SK-N-SH (cell line): ENCODE measurements at regions not wholly inside any gene's neighbourhood (a gene's known extent, or its start where the extent isn't known, plus 50 kb on each side); places are given as distances from the start of the nearest gene placed in this dataset.

Experiments
- CTCF ChIA-PET: fragments of 300-600, 350-600 bp; formaldehyde crosslinking; extraction: SDS; loops from one replicate; lab custom pipeline; 2021; lab: Yijun Ruan, JAX
- POLR2A ChIA-PET: fragments of 350-600 bp; sonication (Branson Sonifier 250); formaldehyde crosslinking; extraction: SDS; loops from one replicate; lab custom pipeline; 2020; ENCODE audit warnings: antibody characterized with exemption, inconsistent platforms; lab: Yijun Ruan, JAX
- DNase-seq: peaks from one replicate; pipeline ENCODE4 v3.0.0; 2012
- H2AFZ ChIP-seq: fragments of 200-600 bp; sonication (generic); 2 replicates; pipeline ENCODE4 v1.8.1; 2016; ENCODE audit warnings: antibody characterized with exemption, mild to moderate bottlenecking, low read depth
- H3F3A ChIP-seq: fragments of 200-600 bp; sonication (generic); replicated peaks from 2 replicates; pipeline ENCODE3; 2016; ENCODE audit warnings: antibody characterized with exemption, mild to moderate bottlenecking; ENCODE audit not compliant: insufficient read depth
- H3K27ac ChIP-seq, 2 experiments: fragments of 200-500 bp in 1 of 2; fragments of 200-600 bp in 1 of 2; sonication (Bioruptor generic) in 1 of 2; sonication (generic), shearing (Covaris generic) in 1 of 2; 2 replicates each; pipeline versions ENCODE4 v1.5.1 to v1.6.1; 2014 to 2016; ENCODE audit warnings: low read depth in 2 of 2, inconsistent platforms in 1 of 2, low read length in 1 of 2, mild to moderate bottlenecking in 1 of 2, mixed read lengths in 1 of 2
- H3K27me3 ChIP-seq: fragments of 200-600 bp; sonication (generic), shearing (Covaris generic); 2 replicates; pipeline ENCODE4 v1.6.1; 2016; ENCODE audit warnings: mixed run types; ENCODE audit not compliant: insufficient read depth
- H3K36me3 ChIP-seq, 2 experiments: fragments of 200-500 bp in 1 of 2; fragments of 200-600 bp in 1 of 2; sonication (Bioruptor generic) in 1 of 2; sonication (generic) in 1 of 2; replicated peaks in 1 of 2; 2 replicates each; pipeline versions ENCODE3 to v1.5.1; 2014 to 2016; ENCODE audit warnings: low read length in 1 of 2, mild to moderate bottlenecking in 1 of 2; ENCODE audit not compliant: insufficient read depth in 2 of 2, control insufficient read depth in 1 of 2
- H3K4me1 ChIP-seq, 2 experiments: fragments of 200-500 bp in 1 of 2; fragments of 200-600 bp in 1 of 2; sonication (Bioruptor generic) in 1 of 2; sonication (generic), shearing (Covaris generic) in 1 of 2; 2 replicates each; pipeline versions ENCODE4 v1.5.1 to v1.6.1; 2014 to 2016; ENCODE audit warnings: low read depth in 1 of 2, low read length in 1 of 2, mixed run types in 1 of 2; ENCODE audit not compliant: insufficient read depth in 2 of 2, control insufficient read depth in 1 of 2
- H3K4me2 ChIP-seq: fragments of 200-600 bp; sonication (generic), shearing (Covaris generic); 2 replicates; pipeline ENCODE4 v1.6.1; 2017; ENCODE audit warnings: mixed run types
- H3K4me3 ChIP-seq, 2 experiments: fragments of 200-500 bp in 1 of 2; fragments of 200-600 bp in 1 of 2; sonication (Bioruptor generic) in 1 of 2; sonication (generic), shearing (Covaris generic) in 1 of 2; 2 replicates each; pipeline versions ENCODE4 v1.5.1 to v1.8.1; 2014 to 2016; ENCODE audit warnings: low read depth in 2 of 2, inconsistent platforms in 1 of 2, low read length in 1 of 2, mild to moderate bottlenecking in 1 of 2, mixed read lengths in 1 of 2, moderate library complexity in 1 of 2
- H3K79me2 ChIP-seq: fragments of 200-600 bp; sonication (generic); 2 replicates; pipeline ENCODE4 v1.8.1; 2017; ENCODE audit warnings: mild to moderate bottlenecking; ENCODE audit not compliant: insufficient read depth
- H3K9ac ChIP-seq: fragments of 200-600 bp; sonication (generic); 2 replicates; pipeline ENCODE4 v1.6.1; 2017; ENCODE audit warnings: mixed run types
- H3K9me2 ChIP-seq: fragments of 200-600 bp; sonication (generic); 2 replicates; pipeline ENCODE4 v1.6.1; 2017; ENCODE audit warnings: mixed run types
- H3K9me3 ChIP-seq: fragments of 200-600 bp; sonication (generic); 2 replicates; pipeline ENCODE4 v1.6.1; 2017; ENCODE audit warnings: mixed run types, mild to moderate bottlenecking, moderate library complexity
- H4K20me1 ChIP-seq: fragments of 200-600 bp; sonication (generic); 2 replicates; pipeline ENCODE4 v1.6.1; 2017; ENCODE audit warnings: mild to moderate bottlenecking, mixed run types; ENCODE audit not compliant: insufficient read depth
- CHD2 ChIP-seq: fragments of 150-350 bp; IDR thresholded peaks from 2 replicates; pipeline ENCODE4 v1.6.1; 2018; ENCODE audit warnings: low read length; ENCODE audit not compliant: partially characterized antibody
- CTCF ChIP-seq: fragments of 200-600 bp; sonication (generic); IDR thresholded peaks from 2 replicates; pipeline ENCODE4 v1.6.1; 2017; ENCODE audit warnings: antibody characterized with exemption, mild to moderate bottlenecking, moderate library complexity
- FOSL2 ChIP-seq: IDR thresholded peaks from 2 replicates; pipeline ENCODE4 v1.4.0; 2012; ENCODE audit warnings: low read depth, mild to moderate bottlenecking, moderate library complexity, borderline replicate concordance
- GATA2 ChIP-seq: sonication (generic); formaldehyde crosslinking; IDR thresholded peaks from 2 replicates; pipeline ENCODE4 v1.5.0; 2020; ENCODE audit warnings: mild to moderate bottlenecking, missing genetic modification reagents
- IRF3 ChIP-seq: fragments of 150-350 bp; IDR thresholded peaks from 2 replicates; pipeline ENCODE4 v1.6.1; 2016; ENCODE audit warnings: mild to moderate bottlenecking, low read depth, low read length
- JUND ChIP-seq: IDR thresholded peaks from 2 replicates; pipeline ENCODE4 v1.4.0; 2012
- MEF2A ChIP-seq: IDR thresholded peaks from 2 replicates; pipeline ENCODE4 v1.4.0; 2012; ENCODE audit warnings: low read depth, borderline replicate concordance
- MXI1 ChIP-seq: IDR thresholded peaks from 2 replicates; pipeline ENCODE4 v1.6.1; 2012; ENCODE audit warnings: mild to moderate bottlenecking, low read depth, low read length, improper control_type of control experiment
- NFIC ChIP-seq: IDR thresholded peaks from 2 replicates; pipeline ENCODE4 v1.4.0; 2012; ENCODE audit warnings: borderline replicate concordance
- PBX3 ChIP-seq: IDR thresholded peaks from 2 replicates; pipeline ENCODE4; 2012
- POLR2AphosphoS5 ChIP-seq: IDR thresholded peaks from 2 replicates; pipeline ENCODE4 v1.6.1; 2012; ENCODE audit warnings: low read depth, low read length
- RAD21 ChIP-seq: IDR thresholded peaks from 2 replicates; pipeline ENCODE4 v1.6.1; 2012; ENCODE audit warnings: mild to moderate bottlenecking, low read length
- RXRA ChIP-seq: IDR thresholded peaks from 2 replicates; pipeline ENCODE4 v1.4.0; 2012; ENCODE audit warnings: low read depth, mild to moderate bottlenecking, borderline replicate concordance
- SIN3A ChIP-seq: IDR thresholded peaks from 2 replicates; pipeline ENCODE4 v1.6.1; 2012; ENCODE audit warnings: low read depth, mild to moderate bottlenecking, low read length, moderate library complexity, borderline replicate concordance
- SMC3 ChIP-seq: IDR thresholded peaks from 2 replicates; pipeline ENCODE4 v1.6.1; 2012; ENCODE audit warnings: low read depth, low read length, improper control_type of control experiment
- TAF1 ChIP-seq: IDR thresholded peaks from 2 replicates; pipeline ENCODE4 v1.6.1; 2012; ENCODE audit warnings: low read depth, mild to moderate bottlenecking, low read length, moderate library complexity, borderline replicate concordance
- TEAD4 ChIP-seq: IDR thresholded peaks from 2 replicates; pipeline ENCODE4 v1.4.0; 2012; ENCODE audit warnings: mild to moderate bottlenecking, borderline replicate concordance; ENCODE audit not compliant: insufficient read depth
- WGBS: methylation state at CpG from one replicate; pipeline ENCODE4 v1.1.6; 2017; ENCODE audit warnings: low lambda C conversion rate; 5-methylcytosine and 5-hydroxymethylcytosine counted together

- peak; percentile 12; the same call in 1 of the 2 replicates for TF ChIP-seq CTCF
- TF ChIP-seq JUND: no peak
- TF ChIP-seq NFIC: no peak
- TF ChIP-seq SIN3A: 0 out of 2 replicates have a peak, but pooled peaks have one; percentile 39
- TF ChIP-seq RXRA: no peak
These were observed 108.5 kb downstream of the C9orf152 start (continued) for GRCh38 chr9:110099236-110100095.

- Histone ChIP-seq H3K9me3 (no peaks in the 10 kb centered on the region), H3K27me3 (no peaks in the 10 kb centered on the region), H4K20me1 (peaks cover 84% of the 10 kb centered on the region), H3K36me3 (peaks cover 7% of the 10 kb centered on the region in 2 experiments), H3K9me2 (no peaks in the 10 kb centered on the region), H3K27ac (no peak overlapping the region), H3K4me1 (peaks cover 9 to 28% of the 10 kb centered on the region in 2 experiments), H3K4me2 (no peak overlapping the region), H3K4me3 (no peak overlapping the region), H2AFZ (no peak overlapping the region), H3F3A (peaks cover 9% of the 10 kb centered on the region), H3K79me2 (peaks cover 86% of the 10 kb centered on the region), H3K9ac (no peak overlapping the region)
- ChIA-PET CTCF (no interaction called here), POLR2A (no interaction called here)
- WGBS: 97% methylated on average over 8 of the region's 8 CpGs
- no peak for TF ChIP-seq FOSL2
- no peak for TF ChIP-seq NFIC
- TF ChIP-seq SMC3: no peak
- no peak for TF ChIP-seq RAD21
- no peak for TF ChIP-seq CHD2
- no peak for TF ChIP-seq GATA2 (CRISPR knock-in tag)
- no peak for TF ChIP-seq TEAD4
- no peak for TF ChIP-seq PBX3
- TF ChIP-seq MXI1: no peak
- no peak for TF ChIP-seq CTCF
- no peak for TF ChIP-seq IRF3
- no peak for TF ChIP-seq POLR2AphosphoS5
- TF ChIP-seq TAF1: no peak
- TF ChIP-seq MEF2A: no peak
- DNase-seq: no peak
These were observed 106.3 kb downstream of the C9orf152 start for GRCh38 chr9:110101531-110102161.
